NCI-H1694 (cell line): ENCODE measurements at regions not wholly inside any gene's neighbourhood (a gene's known extent, or its start where the extent isn't known, plus 50 kb on each side); places are given as distances from the start of the nearest gene placed in this dataset.

Experiments
- DNase-seq: peaks from one replicate; lab custom pipeline; 2025; lab: John Stamatoyannopoulos, UW

DNA sequence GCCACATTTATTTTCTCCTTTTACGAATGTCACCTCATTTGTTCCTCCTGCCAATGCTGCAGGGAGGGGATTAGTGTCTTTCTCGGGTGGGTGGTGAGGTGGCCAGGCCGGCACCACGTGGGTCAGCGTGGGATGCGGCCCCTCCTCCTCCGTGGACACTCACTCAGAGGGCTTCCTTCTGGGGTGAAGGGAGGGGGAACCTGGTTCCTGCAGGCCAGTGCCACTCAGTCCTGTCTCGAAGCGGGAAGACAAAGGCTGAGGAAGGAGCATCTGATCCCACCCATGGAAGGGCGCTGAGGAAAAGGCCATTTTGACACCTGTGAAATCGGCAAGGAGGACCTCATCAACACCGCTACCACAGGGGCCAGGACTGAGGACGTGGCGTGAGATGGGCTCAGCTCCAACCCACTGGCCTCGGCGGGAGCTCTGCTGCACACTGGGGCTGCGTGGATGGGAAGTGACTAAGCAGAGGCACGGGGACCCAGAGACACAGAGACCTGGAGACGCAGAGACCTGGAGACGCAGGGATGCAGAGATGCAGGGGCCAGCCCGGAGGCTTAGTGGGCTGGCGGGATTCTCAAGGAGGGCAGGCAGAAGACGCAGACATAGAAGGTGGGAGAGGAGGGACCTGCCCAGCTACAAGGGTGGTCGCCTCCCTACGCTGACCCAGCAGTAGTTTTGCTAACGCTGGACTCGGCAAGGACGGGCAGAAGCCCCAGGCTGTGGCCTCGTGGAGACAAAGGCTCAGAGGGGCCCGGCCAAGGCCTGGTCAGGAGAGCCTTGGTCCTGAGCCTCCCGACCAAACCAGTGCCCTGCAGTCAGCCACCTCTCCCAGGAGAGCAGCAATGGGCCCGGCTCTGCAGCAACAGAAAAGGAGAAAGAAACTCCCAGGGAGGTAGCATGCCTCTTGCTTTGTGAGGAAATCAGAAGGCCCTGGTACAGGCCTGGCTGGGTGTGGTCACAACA, 1071.2 kb downstream of the BRD1 start:
- no peak for DNase-seq

DNA sequence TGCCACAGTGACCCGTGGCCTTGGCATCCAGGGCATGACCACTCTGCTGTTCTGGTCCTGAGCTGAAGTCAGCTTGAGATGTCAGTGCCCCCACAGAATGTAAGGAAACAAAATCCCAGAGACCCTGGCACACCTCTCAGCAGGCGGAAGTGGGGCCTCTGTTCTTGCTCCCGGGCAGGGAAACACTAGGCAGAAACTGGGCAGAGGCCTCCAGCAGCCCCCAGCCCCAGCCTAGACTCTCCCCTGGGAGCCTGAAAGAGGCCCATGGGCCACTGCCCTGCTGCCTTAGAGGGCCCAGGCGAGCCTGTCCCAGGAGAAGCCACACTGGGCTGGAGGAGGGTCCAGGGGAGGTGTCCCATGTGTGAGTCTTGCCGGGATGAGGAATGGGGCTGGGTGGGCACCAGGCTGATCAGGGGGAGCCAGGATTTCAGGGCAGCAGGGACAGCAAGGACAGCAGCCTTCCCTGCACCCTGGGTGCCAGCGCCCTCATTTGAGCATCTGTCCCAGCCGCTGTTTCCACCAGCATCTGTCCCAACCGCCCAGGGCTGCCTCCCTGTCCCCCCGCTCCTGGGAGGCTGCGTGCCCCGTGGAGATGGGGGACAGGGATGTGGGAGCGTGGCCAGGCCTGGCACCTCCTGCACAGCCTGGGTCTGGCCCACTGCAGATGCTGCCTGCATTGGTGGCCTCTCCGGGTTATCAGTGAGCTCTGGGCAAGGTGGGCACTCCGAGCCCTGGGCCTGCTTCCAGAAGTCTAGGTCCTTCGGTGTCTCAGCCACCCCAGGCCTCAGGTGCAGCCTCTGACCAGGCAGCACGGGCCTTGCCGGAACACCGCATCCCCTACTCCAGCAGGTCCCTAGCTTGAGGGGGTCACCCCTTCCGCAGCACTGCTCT, 1072.4 kb downstream of the BRD1 start:
- no peak for DNase-seq

- no peak for DNase-seq
Observed at GRCh38 chr22:48754611-48755058, 1073.0 kb downstream of the BRD1 start.

GRCh38 chr22:48753752-48754517, 1073.7 kb downstream of the BRD1 start:
- no peak for DNase-seq

DNA sequence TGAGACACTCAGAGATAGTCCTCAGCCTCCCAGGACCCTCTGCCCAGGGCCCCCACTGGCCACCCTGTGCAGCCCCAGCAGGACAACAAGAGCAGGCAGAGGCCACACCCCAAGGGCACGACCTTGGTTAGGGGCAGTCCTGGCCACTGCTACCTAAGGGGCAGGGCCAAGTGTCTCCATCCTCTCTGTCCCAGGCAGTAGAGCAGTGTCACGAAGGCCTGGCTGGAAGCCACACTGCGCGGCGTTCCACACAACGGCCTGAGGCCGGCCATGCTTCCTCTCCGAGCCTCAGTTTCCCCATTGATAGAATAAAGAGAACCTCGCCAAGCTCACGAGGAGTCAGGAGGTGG, 1074.3 kb downstream of the BRD1 start:
- DNase-seq = no peak

DNA sequence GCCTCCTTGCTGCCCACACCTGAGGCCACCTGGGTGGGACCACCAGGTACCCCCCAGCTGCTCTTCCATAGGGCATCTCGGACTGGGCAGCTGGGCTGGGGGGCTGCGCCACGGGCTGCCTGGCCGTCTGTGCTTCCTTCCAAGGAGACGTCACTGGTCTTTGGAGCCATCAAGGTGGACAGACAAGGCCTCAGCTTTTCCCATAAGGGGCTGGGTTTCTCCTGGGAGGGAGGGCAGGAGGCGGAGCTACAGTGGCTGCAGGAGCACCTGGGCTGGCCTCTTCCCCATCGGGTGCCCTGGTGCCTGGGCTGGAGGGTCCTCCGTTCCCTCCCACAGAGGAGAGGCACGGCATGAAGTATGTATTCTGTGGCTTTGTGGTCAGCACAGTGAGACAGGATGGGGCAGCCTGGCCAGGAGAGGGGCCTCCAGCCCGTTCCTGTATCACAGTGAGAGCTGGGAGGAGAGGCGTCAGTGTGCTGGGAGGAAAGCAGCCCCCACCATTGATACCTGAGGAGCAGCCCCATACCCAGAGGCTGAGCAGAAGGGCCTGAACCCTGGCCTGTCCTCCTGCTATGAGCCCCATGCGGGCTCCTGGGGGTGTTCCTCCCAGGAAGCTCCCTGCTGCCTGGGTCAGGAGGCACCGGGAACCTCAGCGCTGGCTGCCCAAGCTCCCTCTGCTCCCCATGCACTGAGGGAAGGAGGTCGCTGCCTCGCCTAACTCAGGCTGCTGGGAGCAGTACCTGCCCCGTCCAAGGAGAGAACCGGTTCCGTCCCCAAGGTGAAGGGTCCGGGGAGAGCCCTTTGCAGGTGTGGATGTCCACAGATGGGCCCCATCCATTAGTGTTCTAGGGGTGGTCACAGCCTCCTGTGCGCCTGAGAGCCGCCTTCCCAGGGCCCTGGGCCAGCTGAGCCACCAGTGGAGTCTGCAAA, 1075.0 kb downstream of the BRD1 start:
- no peak for DNase-seq

- no peak for DNase-seq
Observed at GRCh38 chr22:48751539-48752437, 1075.9 kb downstream of the BRD1 start.

GRCh38 chr22:48750826-48751440, 1076.7 kb downstream of the BRD1 start:
- no peak for DNase-seq

DNA sequence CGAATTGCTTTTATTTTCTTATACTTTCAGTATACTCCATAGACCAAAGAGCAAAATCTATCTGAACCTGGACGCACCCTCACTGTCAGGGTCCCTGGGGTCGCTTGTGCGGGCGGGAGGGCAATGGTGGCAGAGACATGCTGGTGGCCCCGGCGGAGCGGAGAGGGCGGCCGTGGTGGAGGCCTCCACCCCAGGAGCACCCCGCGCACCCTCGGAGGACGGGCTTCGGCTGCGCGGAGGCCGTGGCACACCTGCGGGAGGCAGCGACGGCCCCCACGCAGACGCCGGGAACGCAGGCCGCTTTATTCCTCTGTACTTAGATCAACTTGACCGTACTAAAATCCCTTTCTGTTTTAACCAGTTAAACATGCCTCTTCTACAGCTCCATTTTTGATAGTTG, 1077.4 kb downstream of the BRD1 start:
- DNase-seq = no peak

DNA sequence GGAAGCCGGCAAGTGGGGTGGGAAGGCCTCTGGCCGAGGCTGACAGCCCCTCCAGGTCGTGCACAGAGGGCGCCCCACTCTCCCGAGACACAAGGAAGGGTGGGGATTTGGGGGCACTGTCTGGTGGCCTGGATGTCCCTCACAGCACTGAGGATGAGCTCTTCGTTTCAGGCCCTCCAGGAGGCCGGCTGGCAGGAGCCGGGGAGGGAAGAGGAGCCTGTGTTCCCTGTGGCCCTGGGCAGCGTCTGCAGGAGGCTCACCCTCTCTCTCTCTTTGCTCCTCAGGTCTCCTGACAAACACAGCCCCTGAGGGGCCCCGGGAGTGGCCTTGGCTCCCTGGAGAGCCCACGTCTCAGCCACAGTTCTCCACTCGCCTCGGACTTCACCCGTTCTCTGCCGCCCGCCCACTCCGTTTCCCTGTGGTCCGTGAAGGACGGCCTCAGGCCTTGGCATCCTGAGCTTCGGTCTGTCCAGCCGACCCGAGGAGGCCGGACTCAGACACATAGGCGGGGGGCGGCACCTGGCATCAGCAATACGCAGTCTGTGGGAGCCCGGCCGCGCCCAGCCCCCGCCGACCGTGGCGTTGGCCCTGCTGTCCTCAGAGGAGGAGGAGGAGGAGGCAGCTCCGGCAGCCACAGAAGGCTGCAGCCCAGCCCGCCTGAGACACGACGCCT, 1078.0 kb downstream of the BRD1 start:
- DNase-seq = no peak

DNA sequence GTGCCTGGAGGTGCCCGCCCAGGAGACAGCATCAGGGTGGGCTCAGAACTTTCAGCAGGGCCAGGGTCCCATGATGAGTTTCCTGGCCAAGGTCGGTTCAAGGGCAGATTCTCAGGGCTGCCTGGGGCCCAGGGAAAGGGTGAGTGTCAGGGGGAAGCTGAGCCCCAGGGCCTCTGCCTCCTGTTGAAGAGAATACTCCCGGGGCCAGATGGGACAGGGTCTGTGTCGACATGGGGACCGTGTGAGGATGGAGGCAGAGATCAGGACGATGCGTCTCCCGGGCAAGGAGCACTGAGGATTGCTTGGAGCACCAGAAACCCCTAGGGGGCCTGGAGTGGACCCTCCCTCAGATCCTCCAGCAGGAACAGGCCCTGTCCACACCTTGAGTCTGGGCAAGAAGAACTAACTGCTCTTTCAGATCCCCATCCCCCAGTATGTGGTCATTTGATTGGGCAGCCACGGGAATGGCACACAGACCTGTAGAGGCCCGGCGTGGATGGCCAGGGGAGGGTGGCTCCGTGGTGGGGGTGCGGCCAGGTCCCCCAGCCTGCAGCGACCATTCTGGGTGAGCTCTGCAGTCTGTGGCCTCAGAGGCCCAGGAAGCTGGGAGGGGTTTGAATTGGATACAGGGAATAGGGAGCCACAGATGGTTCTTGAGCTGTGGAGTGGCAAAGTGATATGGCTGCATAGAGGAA, 1078.7 kb downstream of the BRD1 start:
- DNase-seq = no peak

- no peak for DNase-seq
Observed at GRCh38 chr22:48748113-48748859, 1079.4 kb downstream of the BRD1 start.

- no peak for DNase-seq
Observed at GRCh38 chr22:48746789-48747425, 1080.8 kb downstream of the BRD1 start.

- DNase-seq = no peak
Observed at GRCh38 chr22:48745842-48746788, 1081.6 kb downstream of the BRD1 start.

DNA sequence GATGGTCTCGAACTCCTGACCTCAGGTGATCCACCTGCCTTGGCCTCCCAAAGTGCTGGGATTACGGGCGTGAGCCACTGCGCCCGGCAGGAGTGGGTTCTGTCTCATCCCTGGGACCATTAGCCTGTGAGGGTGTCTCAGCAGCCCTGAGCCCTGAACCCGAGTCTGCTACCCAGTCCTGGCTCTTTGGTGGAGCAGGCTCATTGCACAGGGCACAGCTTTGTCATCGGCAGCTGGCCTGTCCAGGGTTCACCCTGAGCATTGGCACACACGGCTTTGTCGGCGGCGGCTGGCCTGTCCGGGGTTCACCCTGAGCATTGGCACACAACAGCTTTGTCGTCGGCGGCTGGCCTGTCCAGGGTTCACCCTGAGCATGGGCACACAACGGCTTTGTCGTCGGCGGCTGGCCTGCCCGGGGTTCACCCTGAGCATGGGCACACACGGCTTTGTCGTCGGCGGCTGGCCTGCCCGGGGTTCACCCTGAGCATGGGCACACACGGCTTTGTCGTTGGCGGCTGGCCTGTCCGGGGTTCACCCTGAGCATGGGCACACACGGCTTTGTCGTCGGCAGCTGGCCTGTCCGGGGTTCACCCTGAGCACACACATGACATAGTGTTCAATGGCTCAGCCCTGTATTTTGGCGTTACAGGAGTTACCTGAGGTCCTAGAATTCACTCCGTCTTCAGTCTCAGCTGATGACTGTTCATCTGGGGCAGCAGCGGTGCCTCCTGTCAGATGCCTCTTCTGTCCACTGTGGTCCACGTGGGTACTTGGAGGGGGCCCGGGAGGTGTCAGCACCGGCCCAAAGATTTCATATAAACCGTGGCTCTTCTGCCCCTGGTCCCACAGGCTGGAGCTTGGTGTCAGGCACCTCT, 1082.5 kb downstream of the BRD1 start:
- DNase-seq = no peak
